ENCODE measurements at regions not wholly inside any gene's neighbourhood (a gene's known extent, or its start where the extent isn't known, plus 50 kb on each side); places are given as distances from the start of the nearest gene placed in this dataset.

DNA sequence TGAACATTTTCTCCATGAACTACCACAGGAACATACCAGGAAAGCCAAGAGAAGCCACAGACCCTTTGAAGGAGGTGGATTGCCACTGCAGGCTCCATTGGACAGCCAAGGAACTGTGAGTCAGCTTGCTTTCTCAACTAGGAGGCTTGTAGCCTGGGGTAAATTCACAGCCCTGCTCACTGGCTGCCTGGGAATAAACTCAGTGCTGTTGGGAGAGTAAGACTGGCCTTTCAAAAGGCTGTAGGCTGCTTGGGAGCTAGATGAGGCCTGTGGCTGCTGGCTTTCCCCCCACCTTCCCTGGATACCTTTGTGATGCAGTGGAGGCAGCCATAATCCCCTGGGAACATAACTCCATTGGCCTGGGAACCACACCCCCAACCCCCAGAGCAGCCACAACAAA is 223.5 kb upstream of the RBMS3 start:
- TF ChIP-seq POLR2AphosphoS5 (IDR thresholded peaks at IDR 0.05) = no peak
- no peak for TF ChIP-seq EP300 (IDR thresholded peaks at IDR 0.05)
- TF ChIP-seq, protein P1, sequence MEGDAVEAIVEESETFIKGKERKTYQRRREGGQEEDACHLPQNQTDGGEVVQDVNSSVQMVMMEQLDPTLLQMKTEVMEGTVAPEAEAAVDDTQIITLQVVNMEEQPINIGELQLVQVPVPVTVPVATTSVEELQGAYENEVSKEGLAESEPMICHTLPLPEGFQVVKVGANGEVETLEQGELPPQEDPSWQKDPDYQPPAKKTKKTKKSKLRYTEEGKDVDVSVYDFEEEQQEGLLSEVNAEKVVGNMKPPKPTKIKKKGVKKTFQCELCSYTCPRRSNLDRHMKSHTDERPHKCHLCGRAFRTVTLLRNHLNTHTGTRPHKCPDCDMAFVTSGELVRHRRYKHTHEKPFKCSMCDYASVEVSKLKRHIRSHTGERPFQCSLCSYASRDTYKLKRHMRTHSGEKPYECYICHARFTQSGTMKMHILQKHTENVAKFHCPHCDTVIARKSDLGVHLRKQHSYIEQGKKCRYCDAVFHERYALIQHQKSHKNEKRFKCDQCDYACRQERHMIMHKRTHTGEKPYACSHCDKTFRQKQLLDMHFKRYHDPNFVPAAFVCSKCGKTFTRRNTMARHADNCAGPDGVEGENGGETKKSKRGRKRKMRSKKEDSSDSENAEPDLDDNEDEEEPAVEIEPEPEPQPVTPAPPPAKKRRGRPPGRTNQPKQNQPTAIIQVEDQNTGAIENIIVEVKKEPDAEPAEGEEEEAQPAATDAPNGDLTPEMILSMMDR (IDR thresholded peaks at IDR 0.05) = no peak

All from upper lobe of left lung (tissue), 4 donors.